ENCODE measurements at regions not wholly inside any gene's neighbourhood (a gene's known extent, or its start where the extent isn't known, plus 50 kb on each side); places are given as distances from the start of the nearest gene placed in this dataset.

DNA sequence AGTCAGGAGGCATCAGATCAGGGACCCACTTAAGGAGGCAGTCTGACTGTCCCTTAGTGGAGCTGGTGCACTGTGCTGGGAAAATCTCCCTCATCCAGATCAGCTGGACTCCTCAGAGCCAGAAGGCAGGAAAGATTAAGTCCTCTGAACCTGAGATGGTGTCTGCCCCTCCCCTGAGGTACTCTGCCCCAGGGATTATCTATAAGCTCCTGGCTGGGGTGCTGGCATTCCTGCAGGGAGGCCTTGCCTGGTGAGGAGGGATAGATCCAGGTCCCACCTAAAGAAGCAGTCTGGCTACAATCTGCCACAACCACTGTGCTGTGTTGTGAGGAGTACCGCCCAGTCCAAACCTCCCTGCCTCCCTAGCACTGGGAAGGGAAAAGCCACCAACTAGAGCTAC lies 81.2 kb downstream of the NHLRC3 start:
- TF ChIP-seq, protein P1, sequence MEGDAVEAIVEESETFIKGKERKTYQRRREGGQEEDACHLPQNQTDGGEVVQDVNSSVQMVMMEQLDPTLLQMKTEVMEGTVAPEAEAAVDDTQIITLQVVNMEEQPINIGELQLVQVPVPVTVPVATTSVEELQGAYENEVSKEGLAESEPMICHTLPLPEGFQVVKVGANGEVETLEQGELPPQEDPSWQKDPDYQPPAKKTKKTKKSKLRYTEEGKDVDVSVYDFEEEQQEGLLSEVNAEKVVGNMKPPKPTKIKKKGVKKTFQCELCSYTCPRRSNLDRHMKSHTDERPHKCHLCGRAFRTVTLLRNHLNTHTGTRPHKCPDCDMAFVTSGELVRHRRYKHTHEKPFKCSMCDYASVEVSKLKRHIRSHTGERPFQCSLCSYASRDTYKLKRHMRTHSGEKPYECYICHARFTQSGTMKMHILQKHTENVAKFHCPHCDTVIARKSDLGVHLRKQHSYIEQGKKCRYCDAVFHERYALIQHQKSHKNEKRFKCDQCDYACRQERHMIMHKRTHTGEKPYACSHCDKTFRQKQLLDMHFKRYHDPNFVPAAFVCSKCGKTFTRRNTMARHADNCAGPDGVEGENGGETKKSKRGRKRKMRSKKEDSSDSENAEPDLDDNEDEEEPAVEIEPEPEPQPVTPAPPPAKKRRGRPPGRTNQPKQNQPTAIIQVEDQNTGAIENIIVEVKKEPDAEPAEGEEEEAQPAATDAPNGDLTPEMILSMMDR (IDR thresholded peaks at IDR 0.05; ENCODE audit: low read depth, low read length) = no peak
- no peak for TF ChIP-seq EZH2phosphoT487 (IDR thresholded peaks at IDR 0.05; ENCODE audit: low read depth)
